ENCODE measurements at regions not wholly inside any gene's neighbourhood (a gene's known extent, or its start where the extent isn't known, plus 50 kb on each side); places are given as distances from the start of the nearest gene placed in this dataset.

DNA sequence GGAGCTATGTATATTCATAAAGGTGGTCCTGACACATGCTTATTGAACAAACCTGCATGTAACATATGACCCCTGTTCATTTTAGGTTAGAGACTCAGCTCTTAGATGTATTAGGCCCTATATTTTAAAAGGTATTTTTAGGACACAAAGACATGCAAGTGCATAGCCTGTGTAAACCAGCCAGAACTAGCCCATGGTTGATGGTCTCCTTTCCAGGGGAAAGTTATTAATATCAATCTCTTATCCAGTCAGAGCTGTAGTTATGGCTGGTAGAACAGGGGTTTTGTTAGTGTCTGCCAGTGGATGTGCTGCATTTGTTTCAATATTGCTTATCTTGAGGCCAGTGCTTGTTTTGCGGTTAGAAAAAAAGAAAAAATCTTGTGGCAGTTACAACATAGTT is 488.6 kb downstream of the KCTD8 start:
- no peak for DNase-seq (ENCODE audit: low read depth in 2 of 2)

- no peak for DNase-seq (ENCODE audit: low read depth in 2 of 2)
These were observed 480.6 kb downstream of the KCTD8 start for GRCh38 chr4:43968011-43968410.

DNA sequence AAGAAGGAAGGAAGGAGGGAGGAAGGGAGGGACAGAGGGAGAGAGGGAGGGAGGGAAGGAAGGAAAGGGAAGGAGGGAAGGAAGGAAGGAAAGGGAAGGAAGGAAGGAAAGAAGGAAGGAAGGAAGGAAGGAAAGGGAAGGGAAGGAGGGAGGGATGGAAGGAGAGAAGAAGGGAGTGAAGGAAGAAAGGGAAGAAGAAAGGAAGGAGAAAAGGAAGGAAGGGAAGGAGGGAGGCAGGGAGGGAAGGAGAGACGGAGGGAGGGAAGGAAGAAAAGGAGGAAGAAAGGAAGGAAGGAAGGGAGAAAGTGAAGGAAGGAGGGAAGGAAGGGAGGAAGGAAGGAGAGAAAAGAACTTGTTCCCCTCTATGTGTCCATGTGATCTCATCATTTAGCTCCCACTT is 465.0 kb downstream of the KCTD8 start:
- no peak for DNase-seq (ENCODE audit: low read depth in 2 of 2)

DNA sequence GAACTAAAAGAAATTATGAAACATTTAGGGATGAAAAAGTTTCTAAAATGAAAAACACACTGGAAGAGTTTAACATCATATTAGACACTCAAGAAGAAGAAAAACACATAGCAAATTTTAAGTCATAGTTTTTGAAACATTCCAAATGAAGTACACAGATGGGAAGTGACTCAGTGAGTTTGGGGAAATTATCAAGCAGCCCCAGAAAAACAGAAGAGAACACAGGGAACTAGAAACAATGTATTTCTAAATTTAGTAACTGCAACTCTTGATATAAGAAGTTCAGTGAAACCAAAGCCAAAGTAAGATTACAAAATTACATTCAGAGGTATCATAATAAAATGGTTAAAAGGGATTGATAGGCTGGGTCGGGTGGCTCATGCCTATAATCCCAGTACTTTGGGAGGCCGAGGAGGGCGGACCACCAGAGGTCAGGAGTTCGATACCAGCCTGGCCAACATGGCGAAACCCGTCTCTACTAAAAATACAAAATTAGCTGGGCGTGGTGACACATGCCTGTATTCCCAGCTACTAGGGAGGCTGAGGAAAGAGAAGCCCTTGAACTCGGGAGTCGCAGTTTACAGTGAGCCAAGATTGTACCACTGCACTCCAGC is 461.2 kb downstream of the KCTD8 start:
- DNase-seq (ENCODE audit: low read depth in 2 of 2), result peak in 1 of 2 donors; percentile 44

DNA sequence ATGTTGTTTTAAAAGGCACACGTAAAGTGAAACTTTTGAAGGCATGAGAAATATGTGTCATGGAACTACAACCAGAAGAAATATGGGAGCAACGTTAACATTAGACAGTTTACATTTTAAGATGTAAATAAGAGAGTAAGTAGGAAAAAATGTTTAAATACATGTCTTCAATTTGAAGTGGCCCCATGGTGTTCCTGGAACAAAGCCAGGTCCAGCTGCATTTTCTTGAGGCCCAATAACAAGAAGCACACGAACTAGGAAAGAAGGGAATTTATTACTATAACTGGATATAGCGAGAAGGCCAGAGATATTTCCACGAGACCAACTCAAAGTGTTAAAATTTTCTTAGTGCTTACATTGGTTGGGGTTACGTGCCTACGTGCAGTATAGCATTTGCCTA is 458.1 kb downstream of the KCTD8 start:
- no peak for DNase-seq (ENCODE audit: low read depth in 2 of 2)

GRCh38 chr4:43990963-43991362 is 457.6 kb downstream of the KCTD8 start:
- DNase-seq (ENCODE audit: low read depth in 2 of 2), result no peak

DNA sequence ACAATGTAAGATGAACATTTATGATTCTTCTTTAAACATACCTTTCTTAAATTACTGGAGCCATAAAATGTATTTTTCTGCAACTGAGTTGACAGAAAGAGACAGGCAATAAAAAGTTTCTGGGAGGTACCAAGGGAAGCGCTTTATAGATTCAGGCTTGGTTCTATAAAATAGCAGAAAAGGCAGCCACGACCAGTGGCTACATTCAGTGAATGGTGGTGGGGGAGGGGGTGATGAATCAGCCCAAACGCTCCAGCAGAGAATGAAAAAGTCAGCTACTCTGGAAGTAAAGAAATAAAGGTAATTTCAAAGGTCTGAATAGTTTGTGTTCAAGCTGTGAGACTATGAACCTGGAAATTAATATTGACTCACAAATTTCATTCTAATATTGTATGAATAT is 456.1 kb downstream of the KCTD8 start:
- DNase-seq (ENCODE audit: low read depth in 2 of 2), result no peak

DNA sequence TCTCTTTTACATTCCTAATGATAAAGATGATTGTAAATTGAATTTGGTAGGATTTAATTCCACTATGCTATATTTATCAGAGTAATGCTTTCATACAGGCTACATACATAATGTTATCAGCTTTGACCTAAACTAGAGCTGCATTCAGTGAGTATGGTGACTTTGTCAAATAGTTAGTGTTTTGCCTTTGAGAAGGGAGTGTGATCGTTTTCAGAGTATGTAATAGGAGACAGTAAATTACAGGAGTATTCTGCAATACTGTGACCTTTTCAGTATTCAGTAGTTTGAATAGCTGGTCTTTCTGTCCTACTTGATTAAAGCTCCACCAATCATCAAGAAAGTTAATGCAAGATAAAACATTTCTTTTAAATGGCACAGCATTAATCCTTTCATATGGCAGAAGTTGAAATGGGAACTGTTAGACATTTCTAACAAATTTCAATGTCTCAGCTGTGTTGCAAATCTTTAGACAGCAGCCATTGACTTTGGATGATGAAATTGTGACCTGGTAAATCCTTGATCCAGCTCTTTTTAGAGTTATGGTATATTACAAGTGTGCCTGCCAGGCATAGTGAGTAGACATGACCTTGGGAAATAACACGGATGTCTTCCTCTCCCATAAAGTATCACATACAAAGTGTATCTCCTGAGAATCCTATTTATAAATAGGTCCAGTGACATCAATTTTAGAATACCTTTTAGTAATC is 455.3 kb downstream of the KCTD8 start:
- no peak for DNase-seq (ENCODE audit: low read depth in 2 of 2)

DNA sequence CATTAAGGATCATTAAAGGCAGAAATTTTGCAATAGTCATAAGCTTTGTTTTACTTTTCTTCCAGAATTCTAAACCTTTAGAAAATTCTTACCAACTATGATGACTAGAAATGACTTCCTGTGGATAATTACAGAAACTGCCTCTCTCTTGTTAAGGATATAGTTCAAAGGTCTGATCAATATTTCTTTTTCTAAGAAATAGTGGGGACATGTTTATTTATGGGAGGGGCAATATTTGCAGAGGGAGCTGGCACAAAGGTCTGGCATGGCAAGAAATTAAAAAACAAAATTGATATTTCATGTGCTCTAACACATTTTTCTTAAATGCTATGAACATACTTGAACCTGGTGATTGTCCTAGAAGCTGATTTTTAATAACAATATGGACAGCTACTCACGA is 448.9 kb downstream of the KCTD8 start:
- DNase-seq (ENCODE audit: low read depth in 2 of 2), result no peak

- no peak for DNase-seq (ENCODE audit: low read depth in 2 of 2)
These were observed 446.2 kb downstream of the KCTD8 start for GRCh38 chr4:44002368-44002767.

GRCh38 chr4:44016570-44017421 is 431.8 kb downstream of the KCTD8 start:
- DNase-seq (ENCODE audit: low read depth in 2 of 2), result no peak

GRCh38 chr4:44017422-44017739 is 431.2 kb downstream of the KCTD8 start:
- no peak for DNase-seq (ENCODE audit: low read depth in 2 of 2)

- DNase-seq (ENCODE audit: low read depth in 2 of 2), result peak; percentile 48 to 55
These were observed 428.9 kb downstream of the KCTD8 start for GRCh38 chr4:44019721-44020120.

GRCh38 chr4:44025376-44026020 is 423.1 kb downstream of the KCTD8 start:
- DNase-seq (ENCODE audit: low read depth in 2 of 2), result peak; percentile 73 to 86

- no peak for DNase-seq (ENCODE audit: low read depth in 2 of 2)
These were observed 409.8 kb downstream of the KCTD8 start for GRCh38 chr4:44038811-44039210.

DNA sequence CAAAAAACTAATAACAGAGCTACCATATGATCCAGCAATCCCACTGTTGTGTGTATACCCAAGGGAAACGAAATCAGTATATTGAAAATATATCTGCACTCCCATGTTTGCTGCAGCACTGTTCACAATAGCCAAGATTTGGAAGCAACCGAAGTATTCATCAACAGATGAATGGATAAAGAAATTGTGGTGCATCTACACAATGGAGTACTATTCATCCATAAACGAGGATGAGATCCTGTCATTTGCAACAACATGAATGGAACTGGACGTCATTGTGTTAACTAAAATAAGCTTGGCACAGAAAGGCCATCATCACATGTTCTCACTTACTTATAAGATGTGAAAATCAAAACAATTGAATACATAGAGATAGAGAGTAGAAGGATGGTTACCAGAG is 402.1 kb downstream of the KCTD8 start:
- DNase-seq (ENCODE audit: low read depth in 2 of 2), result no peak

DNA sequence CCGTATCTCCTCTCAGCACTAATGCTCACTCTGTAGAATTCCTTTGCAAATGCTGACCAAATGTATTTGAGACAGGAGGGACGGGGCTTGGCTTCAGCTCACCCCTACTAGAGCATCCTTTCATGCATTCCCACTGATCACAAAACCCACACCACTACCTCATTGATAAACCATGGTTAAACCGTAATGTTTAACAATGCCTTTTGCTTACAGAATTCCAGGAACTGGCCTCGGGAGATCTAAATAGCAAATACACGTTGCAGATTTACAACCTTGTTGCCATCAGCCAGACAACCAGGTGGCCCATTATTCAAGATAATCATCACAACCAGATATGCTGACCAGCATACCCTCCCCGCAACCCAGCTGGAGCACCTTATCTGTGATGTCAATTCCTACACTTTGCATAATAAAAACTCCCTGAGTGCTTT is 391.9 kb downstream of the KCTD8 start:
- DNase-seq (ENCODE audit: low read depth in 2 of 2), result no peak

- DNase-seq (ENCODE audit: low read depth in 2 of 2), result no peak
These were observed 377.8 kb downstream of the KCTD8 start for GRCh38 chr4:44070843-44071242.

DNA sequence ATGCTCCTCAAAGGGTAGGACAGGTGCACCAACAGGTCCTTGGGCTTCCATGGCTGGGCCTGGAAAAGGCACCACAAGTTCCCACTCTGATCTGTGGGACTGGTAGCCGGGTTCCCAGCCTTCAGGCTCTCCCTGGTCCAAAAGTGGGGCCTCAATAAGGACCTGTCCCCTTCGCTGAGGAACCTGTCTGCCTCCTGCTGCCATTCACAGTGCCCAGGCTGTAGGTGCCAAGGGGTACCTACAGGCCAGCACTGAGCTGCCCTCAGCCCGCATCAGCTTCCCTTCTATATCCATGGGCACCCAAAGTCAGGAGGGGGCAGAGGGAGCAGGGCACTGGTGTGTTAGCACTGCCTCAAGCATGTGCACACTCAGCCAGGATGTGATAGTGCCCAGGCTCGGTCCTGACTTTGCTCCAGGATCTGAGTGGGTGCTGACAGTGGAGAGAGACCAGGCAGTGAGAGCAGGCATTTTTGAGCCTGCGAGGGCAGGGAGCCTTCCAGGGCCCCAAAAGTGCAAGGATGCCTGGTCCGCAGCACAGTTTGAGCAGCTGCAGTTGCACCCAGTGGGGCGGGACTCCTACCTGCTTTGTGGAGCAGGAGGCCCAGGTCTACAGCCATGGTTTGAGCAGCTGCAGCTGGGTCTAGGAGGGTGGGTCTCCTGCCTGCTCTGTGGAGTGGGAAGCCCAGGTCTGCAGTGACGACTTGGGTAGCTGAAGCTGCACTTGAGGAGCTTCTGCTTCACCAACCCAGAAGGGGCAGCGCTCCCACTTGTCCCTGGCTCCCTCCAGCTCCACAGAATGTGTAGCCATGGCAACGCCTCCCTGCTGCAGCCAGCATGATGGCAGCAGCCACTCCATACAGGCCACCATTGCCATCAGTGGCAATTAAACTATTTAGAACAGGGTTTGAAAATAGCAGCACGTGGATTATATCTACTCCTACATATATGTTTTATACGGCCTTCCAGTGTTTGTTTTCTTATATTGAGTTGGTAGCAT is 376.4 kb downstream of the KCTD8 start:
- DNase-seq (ENCODE audit: low read depth in 2 of 2), result no peak

- DNase-seq (ENCODE audit: low read depth in 2 of 2), result no peak
These were observed 361.9 kb downstream of the KCTD8 start for GRCh38 chr4:44086753-44087152.

GRCh38 chr4:44093390-44093789 is 355.2 kb downstream of the KCTD8 start:
- DNase-seq (ENCODE audit: low read depth in 2 of 2), result no peak

Data from dermis microvascular lymphatic vessel endothelial cell (primary cell).